ENCODE measurements at regions not wholly inside any gene's neighbourhood (a gene's known extent, or its start where the extent isn't known, plus 50 kb on each side); places are given as distances from the start of the nearest gene placed in this dataset.

DNA sequence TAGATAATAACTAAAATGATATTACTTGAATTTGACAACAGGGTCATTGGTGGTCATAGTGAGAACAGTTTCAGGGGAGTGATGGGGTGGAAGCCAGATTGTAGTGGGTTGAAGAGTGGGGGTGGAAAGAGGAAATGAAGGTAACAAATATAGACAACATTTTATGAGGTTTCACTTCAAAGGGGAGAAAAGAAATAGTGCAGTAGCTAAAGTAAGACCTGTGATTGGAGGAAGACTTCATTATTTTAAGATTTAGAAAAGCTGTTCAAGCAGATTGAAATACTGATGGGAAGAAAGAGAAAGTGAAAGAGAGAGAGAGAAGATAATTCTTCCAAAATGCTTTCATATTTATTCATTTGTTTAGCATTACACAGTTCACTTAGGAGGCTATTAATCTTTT lies 52.0 kb upstream of the KCNA3 start:
- H3K4me1 ChIP-seq, result no peaks in the 10 kb centered on the region
- H3K4me3 ChIP-seq, result no peak overlapping the region
- no peak overlapping the region for H3K27ac ChIP-seq
- DNase-seq (ENCODE audit: low spot score in 2 of 2), result no peak
- no peaks in the 10 kb centered on the region for H3K9me3 ChIP-seq
- H3K36me3 ChIP-seq, result no peaks in the 10 kb centered on the region
- TF ChIP-seq, protein P1, sequence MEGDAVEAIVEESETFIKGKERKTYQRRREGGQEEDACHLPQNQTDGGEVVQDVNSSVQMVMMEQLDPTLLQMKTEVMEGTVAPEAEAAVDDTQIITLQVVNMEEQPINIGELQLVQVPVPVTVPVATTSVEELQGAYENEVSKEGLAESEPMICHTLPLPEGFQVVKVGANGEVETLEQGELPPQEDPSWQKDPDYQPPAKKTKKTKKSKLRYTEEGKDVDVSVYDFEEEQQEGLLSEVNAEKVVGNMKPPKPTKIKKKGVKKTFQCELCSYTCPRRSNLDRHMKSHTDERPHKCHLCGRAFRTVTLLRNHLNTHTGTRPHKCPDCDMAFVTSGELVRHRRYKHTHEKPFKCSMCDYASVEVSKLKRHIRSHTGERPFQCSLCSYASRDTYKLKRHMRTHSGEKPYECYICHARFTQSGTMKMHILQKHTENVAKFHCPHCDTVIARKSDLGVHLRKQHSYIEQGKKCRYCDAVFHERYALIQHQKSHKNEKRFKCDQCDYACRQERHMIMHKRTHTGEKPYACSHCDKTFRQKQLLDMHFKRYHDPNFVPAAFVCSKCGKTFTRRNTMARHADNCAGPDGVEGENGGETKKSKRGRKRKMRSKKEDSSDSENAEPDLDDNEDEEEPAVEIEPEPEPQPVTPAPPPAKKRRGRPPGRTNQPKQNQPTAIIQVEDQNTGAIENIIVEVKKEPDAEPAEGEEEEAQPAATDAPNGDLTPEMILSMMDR (IDR thresholded peaks at IDR 0.05), result no peak
- intact Hi-C loops (cut with DNase I), result no loop called here
- no peaks in the 10 kb centered on the region for H3K27me3 ChIP-seq

All from ascending aorta (tissue), 2 donors.